SK-N-MC (cell line): ENCODE measurements at regions not wholly inside any gene's neighbourhood (a gene's known extent, or its start where the extent isn't known, plus 50 kb on each side); places are given as distances from the start of the nearest gene placed in this dataset.

Experiments
- DNase-seq: peaks from one replicate; pipeline ENCODE4 v3.0.0-alpha.2; 2011; ENCODE audit warnings: low read depth, low spot score
- H3K27ac ChIP-seq: fragments of 200-600 bp; sonication (generic); 2 replicates; pipeline ENCODE4 v1.5.1; 2016; ENCODE audit warnings: mixed run types
- H3K36me3 ChIP-seq: fragments of 200-600 bp; sonication (generic); 2 replicates; pipeline ENCODE4 v1.6.1; 2017; ENCODE audit warnings: antibody characterized with exemption, low read length, mixed read lengths; ENCODE audit not compliant: insufficient read depth
- H3K4me3 ChIP-seq: fragments of 200-600 bp; sonication (generic); 2 replicates; pipeline ENCODE4 v1.5.1; 2016
- H3K9ac ChIP-seq: fragments of 200-600 bp; sonication (generic); 2 replicates; pipeline ENCODE4 v1.8.0; 2017; ENCODE audit warnings: mixed run types, mixed read lengths; ENCODE audit not compliant: insufficient read length
- H3K9me3 ChIP-seq: fragments of 200-600 bp; sonication (generic); 2 replicates; pipeline ENCODE4 v1.6.1; 2017; ENCODE audit warnings: low read depth, mild to moderate bottlenecking, antibody characterized with exemption, low read length, moderate library complexity, mixed read lengths
- EZH2 ChIP-seq: fragments of 200-600 bp; sonication (generic); IDR thresholded peaks from one replicate; pipeline ENCODE4 v1.6.1; 2017; ENCODE audit warnings: antibody characterized with exemption
- FOXP2 ChIP-seq: optimal IDR thresholded peaks from 2 replicates; pipeline ENCODE3; 2011; ENCODE audit warnings: mild to moderate bottlenecking, moderate library complexity; ENCODE audit not compliant: insufficient read depth; ENCODE audit errors: extremely low read length, control extremely low read depth
- POLR2AphosphoS5 ChIP-seq: IDR thresholded peaks from 2 replicates; pipeline ENCODE4 v1.6.1; 2012; ENCODE audit warnings: mild to moderate bottlenecking, low read depth, low read length, borderline replicate concordance

DNA sequence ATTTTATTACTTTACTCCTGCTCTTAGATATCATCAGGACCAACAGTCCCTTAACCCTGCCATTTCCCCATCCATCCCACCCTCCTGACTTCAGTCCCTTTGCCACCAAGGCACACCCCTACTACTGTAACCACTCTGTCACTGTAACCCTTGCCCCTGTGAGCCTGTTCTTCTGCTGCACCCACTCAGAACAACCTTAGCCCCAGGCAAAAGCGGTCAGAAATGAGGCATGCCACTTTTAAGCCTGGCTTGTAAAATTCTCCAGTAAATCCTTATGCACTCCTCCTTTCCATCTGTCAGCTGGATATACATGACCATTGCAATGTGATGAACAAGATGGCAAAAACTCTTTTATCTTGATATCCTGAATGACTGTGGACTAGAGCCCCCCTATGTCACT lies 555.0 kb upstream of the PLXNA2 start:
- DNase-seq = no peak
- H3K36me3 ChIP-seq = no peaks in the 10 kb centered on the region
- H3K9ac ChIP-seq = no peak overlapping the region
- no peak overlapping the region for H3K4me3 ChIP-seq
- TF ChIP-seq EZH2 (no peak), POLR2AphosphoS5 (no peak), FOXP2 (no peak)
- no peaks in the 10 kb centered on the region for H3K9me3 ChIP-seq
- H3K27ac ChIP-seq = no peak overlapping the region

GRCh38 chr1:208803011-208803811 lies 559.0 kb upstream of the PLXNA2 start:
- TF ChIP-seq EZH2 (no peak), POLR2AphosphoS5 (no peak), FOXP2 (no peak)
- no peak for DNase-seq

GRCh38 chr1:208807446-208808127 lies 563.4 kb upstream of the PLXNA2 start:
- H3K9me3 ChIP-seq = no peaks in the 10 kb centered on the region
- H3K27ac ChIP-seq = no peak overlapping the region
- no peak overlapping the region for H3K4me3 ChIP-seq
- no peak overlapping the region for H3K9ac ChIP-seq
- TF ChIP-seq EZH2 = no peak
- TF ChIP-seq POLR2AphosphoS5 = no peak
- no peak for TF ChIP-seq FOXP2
- no peak for DNase-seq
- no peaks in the 10 kb centered on the region for H3K36me3 ChIP-seq

More at GRCh38 chr1:208803011-208803811, 559.0 kb upstream of the PLXNA2 start:
- Histone ChIP-seq H3K27ac (no peak overlapping the region), H3K9me3 (no peaks in the 10 kb centered on the region), H3K4me3 (no peak overlapping the region), H3K9ac (no peak overlapping the region), H3K36me3 (no peaks in the 10 kb centered on the region)

DNA sequence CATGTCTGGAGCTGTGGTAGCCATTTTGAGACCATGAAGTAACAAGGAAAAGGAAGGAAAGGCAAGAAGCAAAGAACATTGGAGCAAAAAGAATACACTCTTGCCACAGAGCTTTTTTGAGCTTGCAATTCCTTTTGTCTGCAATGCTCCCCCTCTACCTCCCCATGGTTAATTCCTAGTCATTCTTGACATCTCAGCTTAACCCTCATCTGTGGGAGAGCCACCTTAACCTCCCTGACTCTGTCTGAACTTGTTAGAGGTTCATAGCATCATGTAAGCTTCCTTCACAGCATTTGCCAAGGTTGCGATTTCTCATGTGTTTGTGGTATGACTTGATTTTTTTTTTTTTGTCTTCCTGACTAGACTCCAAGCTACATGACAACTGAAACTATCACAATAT lies 564.1 kb upstream of the PLXNA2 start:
- no peaks in the 10 kb centered on the region for H3K36me3 ChIP-seq
- H3K9ac ChIP-seq = no peak overlapping the region
- H3K4me3 ChIP-seq = no peak overlapping the region
- no peaks in the 10 kb centered on the region for H3K9me3 ChIP-seq
- DNase-seq = no peak
- no peak for TF ChIP-seq POLR2AphosphoS5
- TF ChIP-seq EZH2 = no peak
- no peak for TF ChIP-seq FOXP2
- no peak overlapping the region for H3K27ac ChIP-seq

- DNase-seq = no peak
- TF ChIP-seq POLR2AphosphoS5 (no peak), FOXP2 (no peak), EZH2 (no peak)
- H3K36me3 ChIP-seq = no peaks in the 10 kb centered on the region
- no peak overlapping the region for H3K9ac ChIP-seq
- no peak overlapping the region for H3K27ac ChIP-seq
- H3K9me3 ChIP-seq = no peaks in the 10 kb centered on the region
- no peak overlapping the region for H3K4me3 ChIP-seq
Observed at GRCh38 chr1:208809876-208810275, 565.7 kb upstream of the PLXNA2 start.

DNA sequence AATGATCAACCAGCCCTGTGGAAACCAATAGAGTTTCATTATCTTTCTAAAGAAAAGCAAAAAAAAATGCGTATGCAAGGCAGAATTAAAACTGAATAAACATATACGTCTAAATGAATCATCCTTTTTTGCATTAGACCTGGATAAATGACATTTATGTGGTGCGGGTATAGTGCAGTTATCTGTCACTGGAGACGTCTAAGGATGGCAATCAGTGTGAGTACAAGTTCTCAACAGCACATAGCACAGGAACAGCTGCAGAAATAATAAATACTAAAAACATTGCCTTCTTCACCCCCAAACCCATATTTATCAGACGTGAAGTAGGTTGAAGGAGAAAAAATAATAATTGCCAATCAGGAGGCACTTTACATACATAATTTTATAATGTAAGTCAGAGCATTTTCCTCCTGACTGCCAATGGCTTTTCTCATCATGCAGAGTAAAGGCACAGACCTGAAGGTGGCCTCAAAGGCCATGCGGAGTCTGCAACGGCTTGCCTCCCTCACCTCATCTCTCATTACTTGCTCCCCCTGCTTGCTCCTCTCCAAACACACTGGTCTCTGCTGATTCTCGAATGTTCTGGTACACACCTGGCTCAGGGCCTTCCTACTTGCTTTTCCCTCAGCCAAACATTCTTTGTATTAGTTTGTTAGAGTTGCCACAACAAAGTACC lies 574.7 kb upstream of the PLXNA2 start:
- Histone ChIP-seq H3K4me3 (no peak overlapping the region), H3K9ac (no peak overlapping the region), H3K9me3 (no peaks in the 10 kb centered on the region), H3K27ac (no peak overlapping the region), H3K36me3 (no peaks in the 10 kb centered on the region)
- DNase-seq = no peak
- TF ChIP-seq EZH2 = no peak
- no peak for TF ChIP-seq POLR2AphosphoS5
- no peak for TF ChIP-seq FOXP2

- Histone ChIP-seq H3K4me3 (no peak overlapping the region), H3K9me3 (no peaks in the 10 kb centered on the region), H3K36me3 (no peaks in the 10 kb centered on the region), H3K27ac (no peak overlapping the region), H3K9ac (no peak overlapping the region)
- no peak for TF ChIP-seq EZH2
- TF ChIP-seq POLR2AphosphoS5 = no peak
- TF ChIP-seq FOXP2 = no peak
- DNase-seq = no peak
Observed at GRCh38 chr1:208820580-208821212, 576.5 kb upstream of the PLXNA2 start.

DNA sequence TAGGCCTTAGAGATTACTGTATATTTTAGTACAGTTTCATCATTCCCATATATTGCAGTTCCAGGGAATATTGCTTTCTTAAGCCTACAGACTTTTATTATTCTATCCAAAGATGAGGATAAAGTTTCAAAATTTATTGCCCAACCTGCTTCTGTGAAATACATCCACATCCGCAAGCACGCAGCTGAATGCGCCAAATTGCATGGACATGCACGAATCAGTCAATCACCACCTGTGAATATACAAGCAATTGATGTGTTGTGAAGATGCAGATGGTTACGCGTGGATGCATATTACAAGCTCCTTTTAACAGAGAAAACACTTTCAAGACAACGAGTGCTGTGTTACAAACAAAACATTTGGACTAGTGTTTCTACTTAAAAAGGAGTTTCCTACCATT lies 577.8 kb upstream of the PLXNA2 start:
- H3K27ac ChIP-seq = no peak overlapping the region
- H3K4me3 ChIP-seq = no peak overlapping the region
- DNase-seq = no peak
- no peaks in the 10 kb centered on the region for H3K36me3 ChIP-seq
- H3K9ac ChIP-seq = no peak overlapping the region
- TF ChIP-seq EZH2 (no peak), FOXP2 (no peak), POLR2AphosphoS5 (no peak)
- H3K9me3 ChIP-seq = no peaks in the 10 kb centered on the region
